Activated T-helper 1 cell treated with anti-CD3 and anti-CD28 coated beads, Interleukin-12 subunit alpha, Interleukin-12 subunit beta, Interleukin-2, Interleukin-4 antibody, amounts not matched to agents 30 ng/mL and 10 ng/mL and 1 ng/mL, durations not matched to agents 14 hours and 24 hours and 36 hours (primary cell): ENCODE measurements at regions not wholly inside any gene's neighbourhood (a gene's known extent, or its start where the extent isn't known, plus 50 kb on each side); places are given as distances from the start of the nearest gene placed in this dataset.

Experiments
- DNase-seq: peaks from one replicate; pipeline ENCODE4 v3.0.0; 2021; ENCODE audit warnings: low spot score
- H3K27ac Mint-ChIP-seq: one replicate; pipeline ENCODE4 v1.8.0; 2021; ENCODE audit warnings: mild to moderate bottlenecking, mixed read lengths
- H3K27me3 Mint-ChIP-seq: one replicate; pipeline ENCODE4 v1.8.0; 2022; ENCODE audit warnings: mild to moderate bottlenecking, moderate library complexity, mixed read lengths; ENCODE audit not compliant: insufficient read depth
- H3K36me3 Mint-ChIP-seq: one replicate; pipeline ENCODE4 v1.8.0; 2021; ENCODE audit warnings: low read depth, mixed read lengths
- H3K4me1 Mint-ChIP-seq: one replicate; pipeline ENCODE4 v1.8.0; 2021; ENCODE audit warnings: low read depth, mixed read lengths
- H3K4me3 Mint-ChIP-seq: one replicate; pipeline ENCODE4 v1.8.0; 2021; ENCODE audit warnings: mild to moderate bottlenecking, moderate library complexity, mixed read lengths
- H3K9me3 Mint-ChIP-seq: one replicate; pipeline ENCODE4 v1.8.0; 2021; ENCODE audit warnings: mixed read lengths
- intact Hi-C: fragments of 100-400 bp; cut with micrococcal nuclease; formaldehyde crosslinking; loops from one replicate; pipeline ENCODE4 v1.15.1; 2024

- H3K36me3 Mint-ChIP-seq = no peaks in the 10 kb centered on the region
- H3K9me3 Mint-ChIP-seq = peaks cover 4% of the 10 kb centered on the region
- intact Hi-C loops = no loop called here
- no peak overlapping the region for H3K27ac Mint-ChIP-seq
- H3K4me3 Mint-ChIP-seq = no peak overlapping the region
- no peaks in the 10 kb centered on the region for H3K27me3 Mint-ChIP-seq
- H3K4me1 Mint-ChIP-seq = no peaks in the 10 kb centered on the region
- no peak for DNase-seq
Measured at GRCh38 chr7:51774178-51774577, 457.6 kb upstream of the COBL start.

GRCh38 chr7:51772190-51772589 lies 455.6 kb upstream of the COBL start:
- intact Hi-C loops = no loop called here
- Mint-ChIP-seq H3K27me3 (no peaks in the 10 kb centered on the region), H3K4me1 (no peaks in the 10 kb centered on the region), H3K27ac (no peak overlapping the region), H3K36me3 (no peaks in the 10 kb centered on the region), H3K9me3 (peaks cover 4% of the 10 kb centered on the region), H3K4me3 (no peak overlapping the region)
- DNase-seq = no peak

- Mint-ChIP-seq H3K36me3 (no peaks in the 10 kb centered on the region), H3K27me3 (no peaks in the 10 kb centered on the region), H3K9me3 (peaks cover 3% of the 10 kb centered on the region), H3K4me3 (no peak overlapping the region), H3K4me1 (no peaks in the 10 kb centered on the region), H3K27ac (no peak overlapping the region)
- no peak for DNase-seq
- intact Hi-C loops = no loop called here
Measured at GRCh38 chr7:51764976-51765375, 448.4 kb upstream of the COBL start.

DNA sequence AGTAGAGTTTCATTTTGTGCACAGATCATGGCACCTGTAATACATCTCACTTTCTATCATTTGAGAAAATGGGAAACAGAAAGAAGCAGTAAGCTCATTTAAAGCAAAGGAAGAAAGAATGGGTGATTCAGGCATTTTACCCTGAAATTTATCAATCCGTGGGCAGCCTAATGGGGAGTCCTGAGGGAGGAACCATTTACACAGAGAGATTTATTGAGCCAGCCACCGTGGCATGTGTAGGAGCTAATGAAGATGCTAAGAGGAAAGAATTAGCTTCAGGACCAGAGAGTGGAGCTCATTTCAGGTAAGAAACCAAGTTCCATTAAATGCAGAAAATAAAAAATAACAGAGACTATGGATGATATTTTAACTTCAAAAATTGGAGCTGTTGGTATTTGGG lies 443.4 kb upstream of the COBL start:
- intact Hi-C loops = no loop called here
- no peaks in the 10 kb centered on the region for H3K4me1 Mint-ChIP-seq

GRCh38 chr7:51757960-51758359 lies 441.4 kb upstream of the COBL start:
- H3K4me1 Mint-ChIP-seq = no peaks in the 10 kb centered on the region
- H3K27me3 Mint-ChIP-seq = no peaks in the 10 kb centered on the region
- H3K9me3 Mint-ChIP-seq = no peaks in the 10 kb centered on the region
- no peak for DNase-seq
- no peak overlapping the region for H3K4me3 Mint-ChIP-seq
- no peak overlapping the region for H3K27ac Mint-ChIP-seq
- H3K36me3 Mint-ChIP-seq = no peaks in the 10 kb centered on the region
- intact Hi-C loops = no loop called here

More for the DNA sequence above, 443.4 kb upstream of the COBL start:
- H3K36me3 Mint-ChIP-seq = no peaks in the 10 kb centered on the region
- DNase-seq = no peak
- H3K4me3 Mint-ChIP-seq = no peak overlapping the region
- no peak overlapping the region for H3K27ac Mint-ChIP-seq
- no peaks in the 10 kb centered on the region for H3K27me3 Mint-ChIP-seq
- H3K9me3 Mint-ChIP-seq = peaks cover 3% of the 10 kb centered on the region

DNA sequence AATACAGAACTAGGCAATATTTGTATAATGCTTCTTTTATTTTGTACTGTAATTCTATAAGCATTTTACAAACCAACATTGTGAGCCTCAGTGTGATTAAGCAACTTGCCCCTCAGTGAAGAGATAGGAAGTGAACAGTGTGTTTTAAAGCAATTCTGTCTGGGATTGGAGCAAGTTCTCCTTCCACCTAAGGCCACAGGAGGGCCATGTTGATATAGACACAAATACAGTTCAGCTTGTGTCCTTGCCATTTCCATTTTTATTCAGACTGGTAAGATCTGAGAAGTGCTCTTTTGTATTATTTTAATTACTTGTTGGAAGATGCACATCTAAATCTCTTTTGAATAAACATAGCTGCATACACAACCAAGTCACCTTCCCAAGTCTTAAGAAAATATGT lies 416.3 kb upstream of the COBL start:
- intact Hi-C loops = no loop called here
- no peak for DNase-seq
- H3K4me3 Mint-ChIP-seq = no peak overlapping the region
- no peaks in the 10 kb centered on the region for H3K27me3 Mint-ChIP-seq
- peaks cover 23% of the 10 kb centered on the region for H3K9me3 Mint-ChIP-seq
- no peaks in the 10 kb centered on the region for H3K36me3 Mint-ChIP-seq
- H3K27ac Mint-ChIP-seq = no peak overlapping the region
- no peaks in the 10 kb centered on the region for H3K4me1 Mint-ChIP-seq

DNA sequence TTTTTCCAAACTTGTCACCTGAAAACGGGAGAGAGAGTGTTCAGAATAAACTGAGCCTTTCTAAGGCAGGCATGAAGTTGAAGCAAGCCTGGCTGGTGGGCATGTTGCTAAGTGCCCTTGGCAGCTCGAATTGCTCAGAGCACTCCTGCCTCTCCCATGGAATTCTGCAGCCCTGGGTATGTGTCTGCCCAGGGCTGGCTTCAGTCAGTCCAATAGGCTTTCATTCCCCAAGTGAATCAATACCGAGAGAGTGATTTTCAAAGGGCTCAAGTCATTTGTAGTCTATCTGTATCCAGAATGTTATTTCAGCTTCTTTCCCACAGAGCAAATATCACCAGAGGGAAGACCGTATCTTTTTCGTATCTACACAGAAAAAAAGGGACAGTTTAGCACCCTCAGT lies 415.5 kb upstream of the COBL start:
- DNase-seq = no peak
- no peak overlapping the region for H3K4me3 Mint-ChIP-seq
- intact Hi-C loops = no loop called here
- peaks cover 20% of the 10 kb centered on the region for H3K9me3 Mint-ChIP-seq
- no peaks in the 10 kb centered on the region for H3K27me3 Mint-ChIP-seq
- H3K4me1 Mint-ChIP-seq = no peaks in the 10 kb centered on the region
- no peak overlapping the region for H3K27ac Mint-ChIP-seq
- H3K36me3 Mint-ChIP-seq = no peaks in the 10 kb centered on the region

- intact Hi-C loops = no loop called here
Measured at GRCh38 chr7:51731075-51731474, 414.5 kb upstream of the COBL start.

DNA sequence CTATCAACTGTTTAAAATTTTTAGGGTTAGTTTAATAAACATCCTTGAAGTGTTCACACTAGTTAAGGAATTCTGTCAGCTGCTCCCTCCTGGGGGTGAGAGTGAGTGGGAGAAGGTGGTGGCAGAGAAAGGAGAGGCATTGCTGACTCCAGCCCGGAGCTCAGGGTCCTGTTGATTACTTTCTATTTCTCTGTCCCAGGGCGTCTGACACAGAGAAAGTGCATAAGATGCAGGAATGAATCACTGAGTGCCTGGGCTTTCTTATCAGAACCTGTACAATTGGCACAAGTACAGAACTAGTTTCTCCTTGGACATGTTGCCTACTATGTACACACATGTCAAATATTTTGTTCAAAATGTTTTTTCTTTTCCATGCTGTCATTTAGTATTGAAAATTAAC lies 410.8 kb upstream of the COBL start:
- Mint-ChIP-seq H3K9me3 (peaks cover 32% of the 10 kb centered on the region), H3K36me3 (no peaks in the 10 kb centered on the region), H3K27ac (no peak overlapping the region), H3K4me3 (no peak overlapping the region), H3K27me3 (no peaks in the 10 kb centered on the region), H3K4me1 (no peaks in the 10 kb centered on the region)
- intact Hi-C loops = no loop called here
- DNase-seq = no peak

More at GRCh38 chr7:51731075-51731474, 414.5 kb upstream of the COBL start:
- no peak overlapping the region for H3K27ac Mint-ChIP-seq
- H3K4me1 Mint-ChIP-seq = no peaks in the 10 kb centered on the region
- no peaks in the 10 kb centered on the region for H3K27me3 Mint-ChIP-seq
- H3K4me3 Mint-ChIP-seq = no peak overlapping the region
- peaks cover 20% of the 10 kb centered on the region for H3K9me3 Mint-ChIP-seq
- DNase-seq = no peak
- H3K36me3 Mint-ChIP-seq = no peaks in the 10 kb centered on the region

DNA sequence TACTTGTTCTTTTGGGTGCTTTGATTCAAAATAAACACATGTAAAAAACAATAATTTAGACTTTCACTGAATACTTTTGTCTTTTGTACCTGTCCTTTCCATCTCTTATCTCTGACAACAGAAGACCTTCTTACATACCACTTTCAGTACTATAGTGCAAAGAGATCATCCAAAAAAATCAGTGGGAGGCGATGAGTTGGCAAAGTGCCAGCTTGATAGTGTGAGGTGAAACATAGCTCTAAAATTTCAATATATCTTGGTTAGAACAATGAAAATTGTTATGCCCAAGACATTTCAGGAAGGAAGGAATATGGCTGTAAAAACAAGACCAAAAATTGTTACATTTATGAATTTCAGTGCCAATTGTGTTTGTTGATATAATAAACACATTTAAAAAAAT lies 390.2 kb upstream of the COBL start:
- no peak overlapping the region for H3K4me3 Mint-ChIP-seq
- H3K27me3 Mint-ChIP-seq = no peaks in the 10 kb centered on the region
- H3K9me3 Mint-ChIP-seq = peaks cover 8% of the 10 kb centered on the region
- no peaks in the 10 kb centered on the region for H3K4me1 Mint-ChIP-seq
- intact Hi-C loops = no loop called here
- DNase-seq = no peak
- no peaks in the 10 kb centered on the region for H3K36me3 Mint-ChIP-seq
- no peak overlapping the region for H3K27ac Mint-ChIP-seq

DNA sequence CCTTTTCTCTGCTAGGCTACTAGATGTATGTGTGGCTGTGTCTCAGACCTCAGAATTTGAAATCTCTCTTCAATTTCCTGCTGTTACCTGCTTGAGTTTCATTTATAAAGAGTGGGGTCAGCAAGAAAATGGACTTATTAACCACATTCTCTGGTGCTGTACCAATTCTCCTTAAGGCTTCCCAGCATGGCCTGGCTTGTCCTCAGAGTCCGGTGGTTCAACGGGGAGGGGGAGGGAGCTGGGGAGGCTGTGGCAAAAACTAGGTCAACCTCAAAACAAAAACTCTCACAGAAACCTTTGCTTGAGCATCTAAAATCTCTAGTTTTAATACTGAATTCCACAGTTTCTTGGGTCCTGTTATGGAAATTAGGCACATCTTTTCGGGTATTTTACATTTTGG lies 389.1 kb upstream of the COBL start:
- Mint-ChIP-seq H3K27me3 (no peaks in the 10 kb centered on the region), H3K9me3 (peaks cover 15% of the 10 kb centered on the region)

DNA sequence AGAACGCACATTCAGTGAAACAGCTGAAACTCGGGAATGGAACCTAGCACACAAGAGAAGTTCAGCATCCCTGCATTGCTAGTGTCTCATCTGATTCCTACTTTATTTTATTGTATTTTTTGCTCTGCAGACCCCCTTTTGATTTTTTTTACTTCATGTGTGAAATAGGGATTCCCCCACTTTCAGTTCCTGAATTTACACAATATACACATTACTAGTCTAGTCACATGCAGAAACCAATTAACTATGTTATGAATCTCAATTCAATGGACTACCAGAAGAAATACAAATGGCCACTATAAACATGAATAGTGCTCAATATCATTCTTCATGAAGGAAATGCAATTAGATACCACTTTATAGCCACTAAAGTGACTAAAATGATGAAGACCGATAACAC lies 386.1 kb upstream of the COBL start:
- Mint-ChIP-seq H3K27ac (no peak overlapping the region), H3K36me3 (no peaks in the 10 kb centered on the region), H3K27me3 (no peaks in the 10 kb centered on the region), H3K4me1 (no peaks in the 10 kb centered on the region), H3K9me3 (peaks cover 22% of the 10 kb centered on the region), H3K4me3 (no peak overlapping the region)
- intact Hi-C loops = no loop called here
- DNase-seq = no peak

More for the DNA sequence above, 389.1 kb upstream of the COBL start:
- H3K36me3 Mint-ChIP-seq = no peaks in the 10 kb centered on the region
- no peak overlapping the region for H3K4me3 Mint-ChIP-seq
- no peak for DNase-seq
- H3K27ac Mint-ChIP-seq = no peak overlapping the region
- no peaks in the 10 kb centered on the region for H3K4me1 Mint-ChIP-seq
- intact Hi-C loops = no loop called here

GRCh38 chr7:51701935-51702334 lies 385.3 kb upstream of the COBL start:
- peaks cover 21% of the 10 kb centered on the region for H3K9me3 Mint-ChIP-seq
- no peaks in the 10 kb centered on the region for H3K4me1 Mint-ChIP-seq
- no peak overlapping the region for H3K4me3 Mint-ChIP-seq
- no peaks in the 10 kb centered on the region for H3K36me3 Mint-ChIP-seq
- H3K27me3 Mint-ChIP-seq = no peaks in the 10 kb centered on the region
- intact Hi-C loops = no loop called here
- no peak for DNase-seq
- no peak overlapping the region for H3K27ac Mint-ChIP-seq

- H3K4me1 Mint-ChIP-seq = no peaks in the 10 kb centered on the region
- H3K27me3 Mint-ChIP-seq = no peaks in the 10 kb centered on the region
- H3K27ac Mint-ChIP-seq = no peak overlapping the region
- H3K36me3 Mint-ChIP-seq = no peaks in the 10 kb centered on the region
- peaks cover 13% of the 10 kb centered on the region for H3K9me3 Mint-ChIP-seq
- intact Hi-C loops = no loop called here
- H3K4me3 Mint-ChIP-seq = no peak overlapping the region
- no peak for DNase-seq
Measured at GRCh38 chr7:51700593-51701215, 384.1 kb upstream of the COBL start.
